Tibial nerve (tissue), 3 donors: ENCODE measurements at regions not wholly inside any gene's neighbourhood (a gene's known extent, or its start where the extent isn't known, plus 50 kb on each side); places are given as distances from the start of the nearest gene placed in this dataset.

Source experiments
- POLR2A ChIP-seq, 2 donors: fragments of 450-650 bp; IDR thresholded peaks; one replicate each; pipeline ENCODE4 v1.6.1; 2017; ENCODE audit warnings: antibody characterized with exemption in 2 of 2, mild to moderate bottlenecking in 2 of 2, moderate library complexity in 2 of 2
- TF ChIP-seq, protein P1 (sequence below), 5 experiments: fragments of 200-600 bp in 3 of 5; fragments of 450-650 bp in 2 of 5; sonication (generic) in 3 of 5; IDR thresholded peaks; one replicate each; pipeline ENCODE4 v1.5.1; 2016 to 2019; ENCODE audit warnings: antibody characterized with exemption in 5 of 5, mild to moderate bottlenecking in 3 of 5, moderate library complexity in 2 of 5

DNA sequence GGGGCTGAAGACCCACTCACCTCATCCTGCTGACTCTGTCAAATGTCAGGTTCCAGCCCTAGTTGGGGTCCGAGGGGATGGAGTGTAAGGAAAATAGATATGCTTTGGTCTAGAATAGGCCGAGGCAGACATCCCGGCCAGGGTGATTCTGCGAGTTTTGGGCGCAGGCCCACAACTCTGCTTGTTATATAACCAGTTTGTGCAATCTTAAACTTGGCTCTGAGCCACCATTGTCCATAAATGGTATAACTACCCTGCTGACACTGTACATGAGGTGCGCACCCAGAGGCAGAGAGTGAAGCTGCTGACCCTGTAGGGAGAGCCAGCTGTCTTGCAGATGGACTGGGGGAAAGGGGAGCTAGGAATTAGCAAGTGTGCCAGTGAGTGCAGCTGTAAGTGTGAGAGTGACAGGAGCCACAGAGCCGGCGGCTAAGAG is 1388.8 kb downstream of the AMY1C start:
- no peak for TF ChIP-seq POLR2A (IDR thresholded peaks at IDR 0.05)
- TF ChIP-seq, protein P1, sequence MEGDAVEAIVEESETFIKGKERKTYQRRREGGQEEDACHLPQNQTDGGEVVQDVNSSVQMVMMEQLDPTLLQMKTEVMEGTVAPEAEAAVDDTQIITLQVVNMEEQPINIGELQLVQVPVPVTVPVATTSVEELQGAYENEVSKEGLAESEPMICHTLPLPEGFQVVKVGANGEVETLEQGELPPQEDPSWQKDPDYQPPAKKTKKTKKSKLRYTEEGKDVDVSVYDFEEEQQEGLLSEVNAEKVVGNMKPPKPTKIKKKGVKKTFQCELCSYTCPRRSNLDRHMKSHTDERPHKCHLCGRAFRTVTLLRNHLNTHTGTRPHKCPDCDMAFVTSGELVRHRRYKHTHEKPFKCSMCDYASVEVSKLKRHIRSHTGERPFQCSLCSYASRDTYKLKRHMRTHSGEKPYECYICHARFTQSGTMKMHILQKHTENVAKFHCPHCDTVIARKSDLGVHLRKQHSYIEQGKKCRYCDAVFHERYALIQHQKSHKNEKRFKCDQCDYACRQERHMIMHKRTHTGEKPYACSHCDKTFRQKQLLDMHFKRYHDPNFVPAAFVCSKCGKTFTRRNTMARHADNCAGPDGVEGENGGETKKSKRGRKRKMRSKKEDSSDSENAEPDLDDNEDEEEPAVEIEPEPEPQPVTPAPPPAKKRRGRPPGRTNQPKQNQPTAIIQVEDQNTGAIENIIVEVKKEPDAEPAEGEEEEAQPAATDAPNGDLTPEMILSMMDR (IDR thresholded peaks at IDR 0.05): no peak
